Vagina (tissue), 2 donors: ENCODE measurements at regions not wholly inside any gene's neighbourhood (a gene's known extent, or its start where the extent isn't known, plus 50 kb on each side); places are given as distances from the start of the nearest gene placed in this dataset.

Experiments used
- CTCF ChIP-seq, 3 experiments: fragments of 450-650 bp in 2 of 3; fragments of 200-600 bp in 1 of 3; sonication (generic) in 1 of 3; IDR thresholded peaks; one replicate each; pipeline ENCODE4 v1.5.1; 2017 to 2019; ENCODE audit warnings: antibody characterized with exemption in 3 of 3, mild to moderate bottlenecking in 2 of 3, moderate library complexity in 2 of 3
- POLR2A ChIP-seq, 2 donors: fragments of 450-650 bp; IDR thresholded peaks; one replicate each; pipeline ENCODE4 v1.6.1; 2017; ENCODE audit warnings: antibody characterized with exemption in 2 of 2, mild to moderate bottlenecking in 2 of 2, moderate library complexity in 2 of 2
- POLR2AphosphoS5 ChIP-seq, 2 donors: sonication (generic); formaldehyde crosslinking; IDR thresholded peaks; one replicate each; pipeline ENCODE4 v1.9.0; 2017; ENCODE audit warnings: antibody characterized with exemption in 2 of 2, mild to moderate bottlenecking in 2 of 2, low read depth in 1 of 2; ENCODE audit not compliant: insufficient read depth in 1 of 2

DNA sequence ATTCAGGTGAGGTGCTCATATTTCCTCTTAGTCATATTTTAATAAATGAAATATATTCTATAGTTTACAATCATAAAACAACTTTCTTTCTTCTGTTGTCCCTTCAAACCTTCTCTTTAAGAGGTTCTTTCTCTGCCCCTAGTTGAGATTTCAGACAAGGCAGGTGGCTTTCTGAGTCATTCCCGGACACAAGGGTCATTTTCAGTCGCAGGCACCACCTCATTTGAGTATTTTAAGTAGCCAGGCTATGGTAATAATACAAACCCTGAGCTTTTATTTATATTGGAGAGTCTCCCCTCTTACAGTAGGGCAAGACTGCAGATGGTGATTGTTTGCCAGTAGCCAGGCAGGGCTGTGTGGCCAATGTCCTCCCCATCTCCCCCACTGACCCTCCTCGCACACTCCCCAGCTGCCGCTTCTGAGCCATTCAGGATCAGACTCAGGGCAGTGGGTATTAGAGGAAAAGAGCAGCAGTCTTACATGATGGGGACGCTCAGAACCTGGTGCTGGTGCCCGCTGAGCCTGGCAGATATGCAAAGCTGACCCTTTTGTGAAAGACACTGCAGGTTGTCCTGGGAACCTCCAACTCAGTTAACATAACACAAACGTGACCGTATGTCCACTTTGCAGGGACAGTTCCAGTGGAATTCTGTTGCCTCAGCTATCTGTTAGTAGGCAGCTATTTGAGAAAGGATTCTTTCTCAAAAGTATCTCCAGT lies 101.1 kb upstream of the BCL2L14 start:
- TF ChIP-seq POLR2A (IDR thresholded peaks at IDR 0.05): no peak
- TF ChIP-seq POLR2AphosphoS5 (IDR thresholded peaks at IDR 0.05; ENCODE audit: insufficient read depth in 1 of 2, low read depth in 1 of 2): no peak
- TF ChIP-seq CTCF (IDR thresholded peaks at IDR 0.05): no peak
